WTC11 (cell line): ENCODE measurements at regions not wholly inside any gene's neighbourhood (a gene's known extent, or its start where the extent isn't known, plus 50 kb on each side); places are given as distances from the start of the nearest gene placed in this dataset.

Experiments
- CREB1 ChIP-seq: sonication (generic); formaldehyde crosslinking; IDR thresholded peaks from 2 replicates; pipeline ENCODE4 v1.8.0; 2023; ENCODE audit warnings: mild to moderate bottlenecking, missing genetic modification reagents
- E2F4 ChIP-seq: sonication (generic); formaldehyde crosslinking; IDR thresholded peaks from 2 replicates; pipeline ENCODE4 v1.8.1; 2022; ENCODE audit warnings: low read depth, mild to moderate bottlenecking, moderate library complexity, missing genetic modification reagents, borderline replicate concordance
- FOXJ3 ChIP-seq: sonication (generic); formaldehyde crosslinking; IDR thresholded peaks from 2 replicates; pipeline ENCODE4 v1.9.0; 2021; ENCODE audit warnings: missing genetic modification reagents, mild to moderate bottlenecking, borderline replicate concordance
- FOXP4 ChIP-seq: sonication (generic); formaldehyde crosslinking; IDR thresholded peaks from 2 replicates; pipeline ENCODE4 v1.8.0; 2022; ENCODE audit warnings: mild to moderate bottlenecking, missing genetic modification reagents
- IRF1 ChIP-seq: sonication (generic); formaldehyde crosslinking; IDR thresholded peaks from 2 replicates; pipeline ENCODE4 v1.8.0; 2023; ENCODE audit warnings: missing genetic modification reagents
- IRF2 ChIP-seq: sonication (generic); formaldehyde crosslinking; IDR thresholded peaks from 2 replicates; pipeline ENCODE4 v1.8.0; 2022; ENCODE audit warnings: low read depth, missing genetic modification reagents, borderline replicate concordance
- PRDM15 ChIP-seq: sonication (generic); formaldehyde crosslinking; IDR thresholded peaks from 2 replicates; pipeline ENCODE4 v1.8.0; 2022; ENCODE audit warnings: missing genetic modification reagents
- ZNF416 ChIP-seq: fragments of 250-450 bp; sonication (Bioruptor Pico); IDR thresholded peaks from 2 replicates; pipeline ENCODE4 v1.9.0; 2021; ENCODE audit warnings: mild to moderate bottlenecking, inconsistent platforms
- TF ChIP-seq, protein P1 (sequence below): fragments of 200-600 bp; IDR thresholded peaks from 2 replicates; pipeline ENCODE4 v1.8.0; 2022; ENCODE audit warnings: antibody characterized with exemption
- TF ChIP-seq, protein P2 (sequence below): sonication (generic); formaldehyde crosslinking; IDR thresholded peaks from 2 replicates; pipeline ENCODE4 v1.8.1; 2023; ENCODE audit warnings: mild to moderate bottlenecking, missing genetic modification reagents, moderate library complexity

GRCh38 chr3:182178488-182179200, 466.9 kb downstream of the SOX2 start:
- TF ChIP-seq, protein P1, sequence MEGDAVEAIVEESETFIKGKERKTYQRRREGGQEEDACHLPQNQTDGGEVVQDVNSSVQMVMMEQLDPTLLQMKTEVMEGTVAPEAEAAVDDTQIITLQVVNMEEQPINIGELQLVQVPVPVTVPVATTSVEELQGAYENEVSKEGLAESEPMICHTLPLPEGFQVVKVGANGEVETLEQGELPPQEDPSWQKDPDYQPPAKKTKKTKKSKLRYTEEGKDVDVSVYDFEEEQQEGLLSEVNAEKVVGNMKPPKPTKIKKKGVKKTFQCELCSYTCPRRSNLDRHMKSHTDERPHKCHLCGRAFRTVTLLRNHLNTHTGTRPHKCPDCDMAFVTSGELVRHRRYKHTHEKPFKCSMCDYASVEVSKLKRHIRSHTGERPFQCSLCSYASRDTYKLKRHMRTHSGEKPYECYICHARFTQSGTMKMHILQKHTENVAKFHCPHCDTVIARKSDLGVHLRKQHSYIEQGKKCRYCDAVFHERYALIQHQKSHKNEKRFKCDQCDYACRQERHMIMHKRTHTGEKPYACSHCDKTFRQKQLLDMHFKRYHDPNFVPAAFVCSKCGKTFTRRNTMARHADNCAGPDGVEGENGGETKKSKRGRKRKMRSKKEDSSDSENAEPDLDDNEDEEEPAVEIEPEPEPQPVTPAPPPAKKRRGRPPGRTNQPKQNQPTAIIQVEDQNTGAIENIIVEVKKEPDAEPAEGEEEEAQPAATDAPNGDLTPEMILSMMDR = no peak
- no peak for TF ChIP-seq ZNF416 (CRISPR knock-in tag)
- TF ChIP-seq IRF2 (CRISPR knock-in tag) = no peak
- no peak for TF ChIP-seq E2F4 (CRISPR knock-in tag)
- no peak for TF ChIP-seq PRDM15 (CRISPR knock-in tag)
- no peak for TF ChIP-seq FOXP4 (CRISPR knock-in tag)
- no peak for TF ChIP-seq FOXJ3 (CRISPR knock-in tag)
- TF ChIP-seq IRF1 = no peak
- TF ChIP-seq, protein P2, sequence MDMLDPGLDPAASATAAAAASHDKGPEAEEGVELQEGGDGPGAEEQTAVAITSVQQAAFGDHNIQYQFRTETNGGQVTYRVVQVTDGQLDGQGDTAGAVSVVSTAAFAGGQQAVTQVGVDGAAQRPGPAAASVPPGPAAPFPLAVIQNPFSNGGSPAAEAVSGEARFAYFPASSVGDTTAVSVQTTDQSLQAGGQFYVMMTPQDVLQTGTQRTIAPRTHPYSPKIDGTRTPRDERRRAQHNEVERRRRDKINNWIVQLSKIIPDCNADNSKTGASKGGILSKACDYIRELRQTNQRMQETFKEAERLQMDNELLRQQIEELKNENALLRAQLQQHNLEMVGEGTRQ = no peak
- TF ChIP-seq CREB1 (CRISPR knock-in tag) = no peak
